ENCODE measurements at regions not wholly inside any gene's neighbourhood (a gene's known extent, or its start where the extent isn't known, plus 50 kb on each side); places are given as distances from the start of the nearest gene placed in this dataset.

GRCh38 chr6:156628805-156629204 is 148.4 kb upstream of the ARID1B start:
- TF ChIP-seq POLR2A (IDR thresholded peaks at IDR 0.05) = no peak
- TF ChIP-seq CTCF (IDR thresholded peaks at IDR 0.05) = no peak

Measured in sigmoid colon (tissue), 3 donors.